ENCODE measurements at regions not wholly inside any gene's neighbourhood (a gene's known extent, or its start where the extent isn't known, plus 50 kb on each side); places are given as distances from the start of the nearest gene placed in this dataset.

- 8 to 27% (median 10%) methylated on average over 2 of the region's 2 CpGs for WGBS, 3 donors
- no peak for DNase-seq
- no peaks in the 10 kb centered on the region for H3K9me3 ChIP-seq
- H3K36me3 ChIP-seq = no peaks in the 10 kb centered on the region
- no peaks in the 10 kb centered on the region for H3K4me1 ChIP-seq (ENCODE audit: insufficient read depth)
- intact Hi-C loops (cut with DNase I) = no loop called here
- no peak overlapping the region for H3K27ac ChIP-seq
- no peak overlapping the region for H3K4me3 ChIP-seq
- no peaks in the 10 kb centered on the region for H3K27me3 ChIP-seq
- no peak for TF ChIP-seq POLR2A (IDR thresholded peaks at IDR 0.05)
- TF ChIP-seq CTCF (IDR thresholded peaks at IDR 0.05) = no peak
- TF ChIP-seq EP300 (IDR thresholded peaks at IDR 0.05) = no peak
Observed at GRCh38 chr2:22950431-22950830, 434.5 kb upstream of the KLHL29 start.

- 63 to 87% (median 72%) methylated on average over 6 of the region's 6 CpGs for WGBS, 3 donors
Observed at GRCh38 chr2:22952656-22953225, 432.2 kb upstream of the KLHL29 start.

GRCh38 chr2:22957446-22957845, 427.5 kb upstream of the KLHL29 start:
- no peak overlapping the region for H3K4me3 ChIP-seq
- DNase-seq = no peak
- TF ChIP-seq CTCF (IDR thresholded peaks at IDR 0.05) = no peak
- TF ChIP-seq POLR2A (IDR thresholded peaks at IDR 0.05) = no peak
- TF ChIP-seq EP300 (IDR thresholded peaks at IDR 0.05) = no peak
- no peaks in the 10 kb centered on the region for H3K36me3 ChIP-seq
- H3K4me1 ChIP-seq (ENCODE audit: insufficient read depth) = no peaks in the 10 kb centered on the region
- H3K9me3 ChIP-seq = no peaks in the 10 kb centered on the region
- intact Hi-C loops (cut with DNase I) = no loop called here
- H3K27ac ChIP-seq = no peak overlapping the region
- WGBS, 3 donors = 88 to 91% (median 90%) methylated on average over 5 of the region's 5 CpGs
- no peaks in the 10 kb centered on the region for H3K27me3 ChIP-seq

More at GRCh38 chr2:22952656-22953225, 432.2 kb upstream of the KLHL29 start:
- no peaks in the 10 kb centered on the region for H3K4me1 ChIP-seq (ENCODE audit: insufficient read depth)
- TF ChIP-seq POLR2A (IDR thresholded peaks at IDR 0.05) (no peak), CTCF (IDR thresholded peaks at IDR 0.05) (no peak), EP300 (IDR thresholded peaks at IDR 0.05) (no peak)
- H3K4me3 ChIP-seq = no peak overlapping the region
- no peaks in the 10 kb centered on the region for H3K27me3 ChIP-seq
- no peak for DNase-seq
- intact Hi-C loops (cut with DNase I) = no loop called here
- H3K9me3 ChIP-seq = no peaks in the 10 kb centered on the region
- no peaks in the 10 kb centered on the region for H3K36me3 ChIP-seq
- no peak overlapping the region for H3K27ac ChIP-seq

- Histone ChIP-seq H3K36me3 (no peaks in the 10 kb centered on the region), H3K4me3 (no peak overlapping the region), H3K27me3 (no peaks in the 10 kb centered on the region), H3K9me3 (no peaks in the 10 kb centered on the region), H3K4me1 (ENCODE audit: insufficient read depth) (no peaks in the 10 kb centered on the region), H3K27ac (no peak overlapping the region)
- 44 to 60% (median 46%) methylated on average over 4 of the region's 4 CpGs for WGBS, 3 donors
- intact Hi-C loops (cut with DNase I) = no loop called here
- no peak for TF ChIP-seq POLR2A (IDR thresholded peaks at IDR 0.05)
- TF ChIP-seq EP300 (IDR thresholded peaks at IDR 0.05) = no peak
- TF ChIP-seq CTCF (IDR thresholded peaks at IDR 0.05) = no peak
- no peak for DNase-seq
Observed at GRCh38 chr2:22958308-22958707, 426.7 kb upstream of the KLHL29 start.

Measured in ovary (tissue), 7 donors.